ENCODE measurements at regions not wholly inside any gene's neighbourhood (a gene's known extent, or its start where the extent isn't known, plus 50 kb on each side); places are given as distances from the start of the nearest gene placed in this dataset.

GRCh38 chr13:54196684-54197083, 1168.1 kb downstream of the OLFM4 start:
- no peaks in the 10 kb centered on the region for H3K36me3 ChIP-seq
- H3K9me3 ChIP-seq = no peaks in the 10 kb centered on the region
- TF ChIP-seq CTCF (IDR thresholded peaks at IDR 0.05) (no peak), EP300 (IDR thresholded peaks at IDR 0.05) (no peak), POLR2A (IDR thresholded peaks at IDR 0.05) (no peak)
- DNase-seq (ENCODE audit: low spot score in 2 of 2) = no peak
- H3K27ac ChIP-seq = no peak overlapping the region
- H3K4me3 ChIP-seq = no peak overlapping the region
- H3K27me3 ChIP-seq = no peaks in the 10 kb centered on the region
- no peaks in the 10 kb centered on the region for H3K4me1 ChIP-seq

- TF ChIP-seq CTCF (IDR thresholded peaks at IDR 0.05) (no peak), POLR2A (IDR thresholded peaks at IDR 0.05) (no peak), EP300 (IDR thresholded peaks at IDR 0.05) (no peak)
- H3K36me3 ChIP-seq = no peaks in the 10 kb centered on the region
- no peaks in the 10 kb centered on the region for H3K4me1 ChIP-seq
- no peak overlapping the region for H3K27ac ChIP-seq
- no peak overlapping the region for H3K4me3 ChIP-seq
- WGBS, 2 donors = 79 to 80% methylated on average over 2 of the region's 2 CpGs
- no peak for DNase-seq (ENCODE audit: low spot score in 2 of 2)
- no peaks in the 10 kb centered on the region for H3K27me3 ChIP-seq
- H3K9me3 ChIP-seq = no peaks in the 10 kb centered on the region
These were observed 1170.3 kb downstream of the OLFM4 start for GRCh38 chr13:54198911-54199310.

GRCh38 chr13:54206626-54207025, 1178.0 kb downstream of the OLFM4 start:
- no peak overlapping the region for H3K27ac ChIP-seq
- H3K9me3 ChIP-seq = no peaks in the 10 kb centered on the region
- H3K36me3 ChIP-seq = no peaks in the 10 kb centered on the region
- TF ChIP-seq CTCF (IDR thresholded peaks at IDR 0.05) = no peak
- TF ChIP-seq POLR2A (IDR thresholded peaks at IDR 0.05) = no peak
- TF ChIP-seq EP300 (IDR thresholded peaks at IDR 0.05) = no peak
- no peak for DNase-seq (ENCODE audit: low spot score in 2 of 2)
- H3K27me3 ChIP-seq = no peaks in the 10 kb centered on the region
- no peaks in the 10 kb centered on the region for H3K4me1 ChIP-seq
- no peak overlapping the region for H3K4me3 ChIP-seq
- 9 to 24% methylated on average over 1 of the region's 1 CpG for WGBS, 2 donors

- no peak for TF ChIP-seq POLR2A (IDR thresholded peaks at IDR 0.05)
- no peak for TF ChIP-seq EP300 (IDR thresholded peaks at IDR 0.05)
- TF ChIP-seq CTCF (IDR thresholded peaks at IDR 0.05) = no peak
- Histone ChIP-seq H3K4me3 (no peak overlapping the region), H3K27me3 (no peaks in the 10 kb centered on the region), H3K4me1 (no peaks in the 10 kb centered on the region), H3K9me3 (no peaks in the 10 kb centered on the region), H3K27ac (no peak overlapping the region), H3K36me3 (no peaks in the 10 kb centered on the region)
- no peak for DNase-seq (ENCODE audit: low spot score in 2 of 2)
- WGBS, 2 donors = 65 to 77% methylated on average over 2 of the region's 2 CpGs
These were observed 1181.9 kb downstream of the OLFM4 start for GRCh38 chr13:54210397-54211049.

- TF ChIP-seq POLR2A (IDR thresholded peaks at IDR 0.05) (no peak), CTCF (IDR thresholded peaks at IDR 0.05) (no peak), EP300 (IDR thresholded peaks at IDR 0.05) (no peak)
- WGBS, 2 donors = 42 to 54% methylated on average over 2 of the region's 2 CpGs
- no peaks in the 10 kb centered on the region for H3K36me3 ChIP-seq
- no peak overlapping the region for H3K4me3 ChIP-seq
- H3K4me1 ChIP-seq = no peaks in the 10 kb centered on the region
- no peaks in the 10 kb centered on the region for H3K27me3 ChIP-seq
- peaks cover 0 to 8% (median 0%) of the 10 kb centered on the region in 4 donors for H3K9me3 ChIP-seq
- DNase-seq (ENCODE audit: low spot score in 2 of 2) = no peak
- no peak overlapping the region for H3K27ac ChIP-seq
These were observed 1187.6 kb downstream of the OLFM4 start for GRCh38 chr13:54216221-54216620.

Data from tibial nerve (tissue), 4 donors.